Brain microvascular endothelial cell (primary cell): ENCODE measurements at regions not wholly inside any gene's neighbourhood (a gene's known extent, or its start where the extent isn't known, plus 50 kb on each side); places are given as distances from the start of the nearest gene placed in this dataset.

Experiments used
- DNase-seq: peaks from one replicate; pipeline ENCODE4 v3.0.0-alpha.2; 2020
- H3K27ac ChIP-seq: fragments of 250-450 bp; sonication (Bioruptor Pico); 2 replicates; pipeline ENCODE4 v1.5.1; 2020; ENCODE audit warnings: mild to moderate bottlenecking, moderate library complexity
- H3K27me3 ChIP-seq: fragments of 250-450 bp; sonication (Bioruptor Pico); replicated peaks from 2 replicates; pipeline ENCODE4 v1.5.1; 2020; ENCODE audit warnings: mild to moderate bottlenecking
- H3K36me3 ChIP-seq: fragments of 250-450 bp; sonication (Bioruptor Pico); replicated peaks from 2 replicates; pipeline ENCODE4 v1.5.1; 2020; ENCODE audit warnings: mild to moderate bottlenecking
- H3K4me3 ChIP-seq: 2 replicates; pipeline ENCODE4 v1.5.1; 2011; ENCODE audit warnings: low read depth, mild to moderate bottlenecking, control low read depth, low read length, moderate library complexity
- in situ Hi-C: cut with HindIII; loops from 2 replicates; pipeline ENCODE4 v1.10.0; 2017; ENCODE audit warnings: low sequenced_read_pairs, low pct_ligation_motif_present
- TF ChIP-seq, protein P1 (sequence below): IDR thresholded peaks from 2 replicates; pipeline ENCODE4 v1.5.1; 2011; ENCODE audit warnings: low read depth, mild to moderate bottlenecking, moderate library complexity, low read length, control low read depth, inconsistent platforms; ENCODE audit errors: missing control alignments

DNA sequence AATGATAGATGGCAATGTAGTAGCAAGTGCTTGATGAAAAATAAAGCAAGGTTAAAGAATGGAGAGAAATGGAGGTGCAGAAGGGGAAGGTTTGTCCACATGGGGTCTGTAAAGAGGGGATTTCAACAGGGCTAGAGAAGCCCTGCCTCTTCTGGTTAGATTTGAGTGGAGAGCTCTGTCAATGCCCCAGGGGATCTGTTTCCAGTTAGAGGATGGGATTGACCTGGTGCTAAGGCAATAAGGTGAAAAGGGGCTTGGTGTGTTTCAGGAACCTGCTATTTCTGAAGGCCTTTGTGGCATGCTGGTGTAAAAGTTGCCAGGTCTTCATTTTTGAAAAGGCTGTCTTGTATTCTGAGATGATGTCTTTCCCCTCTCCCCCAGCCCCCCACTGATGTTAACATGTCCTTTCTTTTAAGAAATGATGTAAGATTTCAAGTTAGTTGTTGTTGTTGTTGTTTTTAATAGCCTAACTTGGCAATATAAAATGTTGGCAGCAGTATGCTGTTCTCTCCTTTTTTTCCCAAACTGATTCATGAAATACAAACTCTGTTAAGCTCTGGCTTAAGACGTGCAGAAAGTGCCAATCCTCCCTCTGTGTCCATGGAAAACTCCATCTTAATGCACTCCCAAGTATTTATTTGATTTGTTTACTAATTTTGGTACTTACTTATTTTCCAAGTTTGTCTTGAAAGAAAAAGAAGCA is 370.3 kb upstream of the ADGRL2 start:
- TF ChIP-seq, protein P1, sequence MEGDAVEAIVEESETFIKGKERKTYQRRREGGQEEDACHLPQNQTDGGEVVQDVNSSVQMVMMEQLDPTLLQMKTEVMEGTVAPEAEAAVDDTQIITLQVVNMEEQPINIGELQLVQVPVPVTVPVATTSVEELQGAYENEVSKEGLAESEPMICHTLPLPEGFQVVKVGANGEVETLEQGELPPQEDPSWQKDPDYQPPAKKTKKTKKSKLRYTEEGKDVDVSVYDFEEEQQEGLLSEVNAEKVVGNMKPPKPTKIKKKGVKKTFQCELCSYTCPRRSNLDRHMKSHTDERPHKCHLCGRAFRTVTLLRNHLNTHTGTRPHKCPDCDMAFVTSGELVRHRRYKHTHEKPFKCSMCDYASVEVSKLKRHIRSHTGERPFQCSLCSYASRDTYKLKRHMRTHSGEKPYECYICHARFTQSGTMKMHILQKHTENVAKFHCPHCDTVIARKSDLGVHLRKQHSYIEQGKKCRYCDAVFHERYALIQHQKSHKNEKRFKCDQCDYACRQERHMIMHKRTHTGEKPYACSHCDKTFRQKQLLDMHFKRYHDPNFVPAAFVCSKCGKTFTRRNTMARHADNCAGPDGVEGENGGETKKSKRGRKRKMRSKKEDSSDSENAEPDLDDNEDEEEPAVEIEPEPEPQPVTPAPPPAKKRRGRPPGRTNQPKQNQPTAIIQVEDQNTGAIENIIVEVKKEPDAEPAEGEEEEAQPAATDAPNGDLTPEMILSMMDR = no peak
- no peak for DNase-seq
- Histone ChIP-seq H3K4me3 (no peak overlapping the region), H3K27ac (no peak overlapping the region), H3K27me3 (no peaks in the 10 kb centered on the region), H3K36me3 (no peaks in the 10 kb centered on the region)
- in situ Hi-C loops = no loop called here

DNA sequence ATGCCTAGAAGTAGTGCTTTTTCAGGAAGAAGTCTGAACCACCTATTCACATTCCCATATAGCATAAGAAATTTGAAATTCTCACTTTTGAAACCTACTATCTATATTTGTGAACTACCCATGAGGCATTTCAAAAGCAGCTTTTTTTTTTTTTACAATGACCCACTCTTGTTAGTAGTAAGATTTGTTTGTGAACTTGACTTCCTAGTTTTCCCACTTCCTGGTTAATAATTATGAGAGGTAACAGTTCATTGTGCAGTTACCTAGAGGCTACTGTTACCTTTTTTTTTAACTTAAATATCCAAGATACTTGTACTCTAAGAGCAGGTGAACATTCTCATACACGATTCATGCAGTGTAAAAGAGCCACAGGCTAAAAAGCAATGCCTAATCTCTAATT is 371.7 kb upstream of the ADGRL2 start:
- H3K36me3 ChIP-seq = no peaks in the 10 kb centered on the region
- no peak overlapping the region for H3K4me3 ChIP-seq
- TF ChIP-seq, protein P1 = no peak
- in situ Hi-C loops = no loop called here
- DNase-seq = no peak
- no peak overlapping the region for H3K27ac ChIP-seq
- H3K27me3 ChIP-seq = no peaks in the 10 kb centered on the region

DNA sequence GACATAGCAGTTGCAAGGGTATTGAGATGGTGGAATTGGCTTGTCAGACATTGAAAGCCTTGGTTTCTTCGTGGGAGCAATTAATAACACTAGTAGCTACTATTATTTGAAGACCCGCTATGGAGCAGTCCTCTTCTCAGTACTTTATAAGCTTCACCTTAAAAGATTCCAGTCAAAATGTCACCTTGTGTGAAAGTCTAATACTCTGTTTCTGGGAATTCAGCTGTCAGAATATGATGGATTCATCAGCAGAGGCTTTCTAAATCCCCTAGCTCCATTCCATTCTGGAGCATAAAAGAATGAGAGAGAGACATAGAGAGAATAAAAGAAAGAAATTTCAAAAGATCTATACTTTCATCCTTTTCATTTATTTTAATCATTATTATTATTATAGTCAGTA is 375.9 kb upstream of the ADGRL2 start:
- no peaks in the 10 kb centered on the region for H3K36me3 ChIP-seq
- no peak for DNase-seq
- no peak overlapping the region for H3K4me3 ChIP-seq
- TF ChIP-seq, protein P1 = no peak
- no peaks in the 10 kb centered on the region for H3K27me3 ChIP-seq
- in situ Hi-C loops = no loop called here
- no peak overlapping the region for H3K27ac ChIP-seq

DNA sequence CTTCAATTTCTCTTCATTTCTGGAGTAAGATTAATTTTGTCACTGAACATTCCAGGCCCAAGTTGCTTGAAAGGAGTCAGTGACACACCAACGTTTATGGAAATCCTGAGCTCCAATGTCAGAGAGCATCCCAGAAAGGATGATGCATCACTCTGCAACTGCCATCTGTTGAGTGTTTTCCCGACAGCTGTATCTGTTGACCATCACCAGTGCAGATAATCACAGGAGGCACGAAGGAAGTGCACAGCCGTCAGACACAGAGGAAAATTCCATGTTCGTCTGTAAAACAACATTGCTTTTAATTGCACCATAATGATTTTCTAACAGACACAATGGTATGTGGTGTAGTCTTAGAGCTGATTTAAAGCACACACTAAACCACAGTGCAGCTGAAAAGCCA is 376.7 kb upstream of the ADGRL2 start:
- H3K36me3 ChIP-seq = no peaks in the 10 kb centered on the region
- no peak for DNase-seq
- TF ChIP-seq, protein P1 = no peak
- no peak overlapping the region for H3K4me3 ChIP-seq
- no peak overlapping the region for H3K27ac ChIP-seq
- no peaks in the 10 kb centered on the region for H3K27me3 ChIP-seq
- in situ Hi-C loops = no loop called here

DNA sequence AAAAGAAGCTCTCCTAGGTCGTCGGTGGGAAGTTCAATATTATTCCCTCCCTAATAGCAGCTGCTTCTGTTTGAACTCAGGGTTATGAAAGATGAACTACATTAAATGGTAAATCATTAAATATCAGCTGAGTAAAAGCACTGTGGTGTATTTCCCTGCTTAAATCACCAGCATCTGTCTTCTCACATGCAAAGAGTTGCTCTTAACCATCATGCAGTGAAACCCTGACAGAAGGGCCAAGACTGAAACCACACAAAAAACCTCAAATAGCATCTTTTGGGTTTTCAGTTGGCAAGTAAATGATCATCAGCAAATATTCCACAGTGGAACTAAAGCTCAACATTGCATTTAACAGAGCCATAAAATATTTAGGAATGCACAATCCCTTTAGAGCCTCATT is 380.0 kb upstream of the ADGRL2 start:
- no peaks in the 10 kb centered on the region for H3K27me3 ChIP-seq
- in situ Hi-C loops = no loop called here
- TF ChIP-seq, protein P1 = no peak
- DNase-seq = no peak
- H3K36me3 ChIP-seq = no peaks in the 10 kb centered on the region
- no peak overlapping the region for H3K4me3 ChIP-seq
- no peak overlapping the region for H3K27ac ChIP-seq

DNA sequence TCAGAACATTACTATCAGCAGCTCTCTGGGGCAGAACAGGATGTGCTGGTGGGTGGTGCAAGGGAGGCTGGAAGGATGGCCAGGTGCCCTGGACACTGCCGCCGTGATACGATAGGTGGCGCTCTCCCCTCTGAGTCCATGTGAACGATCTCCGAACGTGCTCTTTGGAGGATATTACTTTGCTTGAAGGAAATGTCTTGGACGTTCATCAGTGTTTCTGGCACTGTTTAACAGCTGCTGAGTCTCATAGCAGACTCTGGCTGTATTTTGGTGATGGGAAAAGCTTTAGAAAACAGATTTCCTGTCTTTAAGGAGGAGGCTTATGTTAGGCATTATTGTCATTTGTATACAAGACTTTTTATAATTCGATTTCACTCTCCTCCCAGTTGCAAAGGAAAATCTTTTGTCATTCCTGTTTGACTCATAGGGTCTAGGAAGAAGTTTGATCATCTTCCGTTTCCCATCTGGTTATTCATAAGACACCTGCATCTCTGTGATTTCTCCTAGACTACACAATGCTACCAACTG is 386.2 kb upstream of the ADGRL2 start:
- peak; percentile 7 for DNase-seq
- Histone ChIP-seq H3K27me3 (no peaks in the 10 kb centered on the region), H3K4me3 (no peak overlapping the region), H3K27ac (no peak overlapping the region), H3K36me3 (no peaks in the 10 kb centered on the region)
- in situ Hi-C loops = no loop called here
- TF ChIP-seq, protein P1 = peak; percentile 79
